ENCODE measurements at regions not wholly inside any gene's neighbourhood (a gene's known extent, or its start where the extent isn't known, plus 50 kb on each side); places are given as distances from the start of the nearest gene placed in this dataset.

DNA sequence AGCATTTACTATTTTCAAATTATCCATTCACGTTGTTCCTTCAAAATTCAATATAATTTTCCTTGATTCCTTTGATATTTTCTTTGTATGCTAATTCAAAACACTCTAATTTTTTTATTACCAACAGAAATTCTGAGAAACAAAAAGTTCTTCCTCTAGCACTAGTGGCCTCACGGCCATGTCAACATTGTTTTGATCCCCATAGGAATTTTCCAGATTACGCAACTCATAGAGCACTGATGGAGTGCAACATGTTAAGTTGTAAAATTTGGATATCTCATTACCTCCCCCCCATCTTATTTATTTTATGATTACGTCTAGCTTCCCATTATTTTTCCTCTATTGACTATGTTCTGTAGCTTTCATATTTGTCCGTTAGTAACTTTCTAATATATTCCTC, 745.3 kb downstream of the TUSC7 start:
- no peak for DNase-seq (ENCODE audit: low read depth)
- TF ChIP-seq CTCF (IDR thresholded peaks at IDR 0.05; ENCODE audit: insufficient read depth, low read depth, low read length): no peak
- H3K4me3 ChIP-seq (ENCODE audit: low read depth, low read length): no peak overlapping the region

GRCh38 chr3:117455782-117456181, 746.2 kb downstream of the TUSC7 start:
- no peak for DNase-seq (ENCODE audit: low read depth)
- H3K4me3 ChIP-seq (ENCODE audit: low read depth, low read length): no peak overlapping the region
- TF ChIP-seq CTCF (IDR thresholded peaks at IDR 0.05; ENCODE audit: insufficient read depth, low read depth, low read length): no peak

DNA sequence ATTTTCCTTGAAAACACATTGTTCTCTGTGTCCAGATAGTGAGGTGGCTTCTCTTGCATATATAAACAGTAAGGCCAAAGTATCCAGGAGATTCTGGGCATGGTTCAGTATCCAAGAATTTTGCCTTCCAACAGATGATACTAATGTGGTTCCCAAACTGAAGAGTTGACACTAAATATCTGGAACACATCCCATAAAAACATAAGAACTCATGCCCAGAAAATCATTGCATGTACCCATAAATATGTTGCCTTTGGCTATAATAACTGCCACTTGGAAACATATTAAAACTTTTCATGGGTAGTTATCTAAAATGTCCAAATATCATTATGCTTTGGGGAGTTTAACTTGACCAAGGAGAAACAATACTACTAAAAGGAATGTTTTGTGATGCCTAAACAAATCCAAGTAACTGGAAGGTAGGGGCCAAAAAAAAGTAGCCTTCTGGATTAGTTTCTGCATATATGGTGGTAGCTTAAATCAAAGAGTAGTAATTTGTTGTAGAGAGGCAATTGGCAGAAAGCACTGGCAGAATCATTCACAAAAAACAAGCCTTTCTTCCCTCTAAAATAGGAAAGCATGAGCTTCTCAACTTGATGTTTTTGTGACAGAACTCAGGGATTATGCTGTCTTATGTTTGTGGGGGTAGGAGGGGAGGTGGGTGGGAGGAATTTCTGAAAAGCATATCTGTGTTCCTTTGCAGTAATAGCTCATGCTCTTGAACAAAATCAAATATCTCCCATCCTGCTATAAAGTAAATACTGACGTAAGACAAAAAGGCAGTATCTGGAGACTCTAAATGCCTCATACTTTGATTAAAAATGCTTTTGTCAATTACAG, 753.9 kb downstream of the TUSC7 start:
- no peak overlapping the region for H3K4me3 ChIP-seq (ENCODE audit: low read depth, low read length)
- TF ChIP-seq CTCF (IDR thresholded peaks at IDR 0.05; ENCODE audit: insufficient read depth, low read depth, low read length): no peak
- DNase-seq (ENCODE audit: low read depth): no peak

GRCh38 chr3:117471831-117472230, 762.3 kb downstream of the TUSC7 start:
- no peak for TF ChIP-seq CTCF (IDR thresholded peaks at IDR 0.05; ENCODE audit: insufficient read depth, low read depth, low read length)
- no peak for DNase-seq (ENCODE audit: low read depth)
- H3K4me3 ChIP-seq (ENCODE audit: low read depth, low read length): no peak overlapping the region

DNA sequence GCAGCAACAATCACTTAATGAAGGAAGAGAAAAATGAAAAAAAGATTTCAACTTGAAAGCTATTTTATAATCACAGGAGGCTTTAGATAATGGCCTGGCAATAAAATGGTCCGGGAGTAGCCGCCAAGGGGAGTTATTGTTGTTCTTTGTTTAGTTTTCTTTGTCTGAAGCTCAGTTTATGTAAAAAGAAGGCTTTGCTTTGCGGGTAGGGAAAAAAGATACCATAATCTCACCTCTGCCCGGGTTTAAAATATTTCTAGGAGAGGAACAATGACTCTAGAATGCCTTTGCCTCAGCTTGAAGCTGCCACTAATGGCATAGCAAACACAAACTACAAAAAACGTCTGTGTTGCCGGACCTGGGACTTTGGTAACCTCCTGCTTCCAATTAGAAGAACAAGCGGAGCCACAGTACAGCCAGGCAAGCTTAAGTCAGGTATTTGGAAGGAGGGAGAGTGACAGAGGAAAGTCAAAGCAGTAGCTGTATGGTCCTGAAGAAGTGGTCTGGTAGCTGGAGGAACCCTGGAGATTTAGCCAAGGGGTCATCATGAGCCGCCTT, 764.5 kb downstream of the TUSC7 start:
- H3K4me3 ChIP-seq (ENCODE audit: low read depth, low read length): no peak overlapping the region
- DNase-seq (ENCODE audit: low read depth): no peak
- no peak for TF ChIP-seq CTCF (IDR thresholded peaks at IDR 0.05; ENCODE audit: insufficient read depth, low read depth, low read length)

DNA sequence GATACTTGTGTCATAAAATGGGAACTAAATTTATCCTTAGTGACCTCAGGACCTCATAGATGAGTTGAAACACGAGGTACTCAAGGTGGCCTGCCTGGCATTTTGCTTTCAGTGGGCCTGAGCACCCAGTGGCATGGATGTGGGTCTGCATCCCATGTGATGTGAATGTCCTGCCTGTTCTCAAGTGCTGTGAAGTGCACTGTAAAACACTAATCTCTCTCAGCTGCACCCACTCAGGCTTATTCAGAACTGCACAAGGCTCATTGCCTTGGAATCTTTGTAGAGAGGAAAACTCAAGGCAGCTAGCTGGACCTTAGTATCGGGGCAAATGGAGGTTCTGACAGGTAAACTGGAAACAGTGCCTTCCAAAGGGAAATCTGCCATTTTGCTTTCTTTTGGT, 767.0 kb downstream of the TUSC7 start:
- no peak overlapping the region for H3K4me3 ChIP-seq (ENCODE audit: low read depth, low read length)
- no peak for DNase-seq (ENCODE audit: low read depth)
- no peak for TF ChIP-seq CTCF (IDR thresholded peaks at IDR 0.05; ENCODE audit: insufficient read depth, low read depth, low read length)
